ENCODE measurements at regions not wholly inside any gene's neighbourhood (a gene's known extent, or its start where the extent isn't known, plus 50 kb on each side); places are given as distances from the start of the nearest gene placed in this dataset.

GRCh38 chr20:54294094-54294493 is 86.2 kb downstream of the PFDN4 start:
- Histone ChIP-seq H2AFZ (ENCODE audit: low read depth, low read length) (no peak overlapping the region), H3K9me3 (ENCODE audit: low read length) (no peaks in the 10 kb centered on the region), H3K36me3 (ENCODE audit: insufficient read depth, low read length) (no peaks in the 10 kb centered on the region), H3K9ac (ENCODE audit: low read length) (no peak overlapping the region), H3K4me3 (ENCODE audit: low read length) (no peak overlapping the region), H4K20me1 (ENCODE audit: insufficient read depth) (no peaks in the 10 kb centered on the region), H3K79me2 (replicated peaks; ENCODE audit: insufficient read depth, low read length) (no peaks in the 10 kb centered on the region), H3K4me2 (ENCODE audit: low read length) (no peak overlapping the region), H3K9me2 (ENCODE audit: insufficient read depth, low read length) (no peaks in the 10 kb centered on the region), H3K27me3 (ENCODE audit: insufficient read depth, low read depth, low read length) (no peaks in the 10 kb centered on the region), H3K27ac (ENCODE audit: low read length) (no peak overlapping the region), H3F3A (ENCODE audit: insufficient read depth, low read length, poor library complexity, severe bottlenecking) (no peaks in the 10 kb centered on the region)
- TF ChIP-seq MXI1 (conservative IDR thresholded peaks at IDR 0.05; ENCODE audit: poor library complexity, severe bottlenecking) (no peak), SMC3 (conservative IDR thresholded peaks at IDR 0.05; ENCODE audit: poor library complexity) (no peak), EZH2 (IDR thresholded peaks at IDR 0.05; ENCODE audit: borderline replicate concordance, insufficient read depth, low read length, poor library complexity, severe bottlenecking) (no peak), CTCF (IDR thresholded peaks at IDR 0.05; ENCODE audit: poor library complexity, severe bottlenecking) (no peak), TAF1 (IDR thresholded peaks at IDR 0.05; ENCODE audit: low read depth) (no peak), EP300 (conservative IDR thresholded peaks at IDR 0.05; ENCODE audit: poor library complexity, severe bottlenecking) (no peak), REST (IDR thresholded peaks at IDR 0.05; ENCODE audit: borderline replicate concordance) (no peak), RAD21 (conservative IDR thresholded peaks at IDR 0.05) (no peak), POLR2AphosphoS5 (IDR thresholded peaks at IDR 0.05) (no peak)

- Histone ChIP-seq H3K9ac (ENCODE audit: low read length) (no peak overlapping the region), H4K20me1 (ENCODE audit: insufficient read depth) (no peaks in the 10 kb centered on the region), H3K4me2 (ENCODE audit: low read length) (no peak overlapping the region), H3K79me2 (replicated peaks; ENCODE audit: insufficient read depth, low read length) (no peaks in the 10 kb centered on the region), H3K36me3 (ENCODE audit: insufficient read depth, low read length) (no peaks in the 10 kb centered on the region), H3K4me3 (ENCODE audit: low read length) (no peak overlapping the region), H3K27me3 (ENCODE audit: insufficient read depth, low read depth, low read length) (no peaks in the 10 kb centered on the region), H3K9me3 (ENCODE audit: low read length) (no peaks in the 10 kb centered on the region), H3K9me2 (ENCODE audit: insufficient read depth, low read length) (no peaks in the 10 kb centered on the region), H3K27ac (ENCODE audit: low read length) (no peak overlapping the region), H3F3A (ENCODE audit: insufficient read depth, low read length, poor library complexity, severe bottlenecking) (no peaks in the 10 kb centered on the region), H2AFZ (ENCODE audit: low read depth, low read length) (no peak overlapping the region)
- TF ChIP-seq EZH2 (IDR thresholded peaks at IDR 0.05; ENCODE audit: borderline replicate concordance, insufficient read depth, low read length, poor library complexity, severe bottlenecking) (no peak), REST (IDR thresholded peaks at IDR 0.05; ENCODE audit: borderline replicate concordance) (no peak), POLR2AphosphoS5 (IDR thresholded peaks at IDR 0.05) (no peak), TAF1 (IDR thresholded peaks at IDR 0.05; ENCODE audit: low read depth) (no peak), CTCF (IDR thresholded peaks at IDR 0.05; ENCODE audit: poor library complexity, severe bottlenecking) (no peak), RAD21 (conservative IDR thresholded peaks at IDR 0.05) (no peak), MXI1 (conservative IDR thresholded peaks at IDR 0.05; ENCODE audit: poor library complexity, severe bottlenecking) (no peak), SMC3 (conservative IDR thresholded peaks at IDR 0.05; ENCODE audit: poor library complexity) (no peak), EP300 (conservative IDR thresholded peaks at IDR 0.05; ENCODE audit: poor library complexity, severe bottlenecking) (no peak)
Observed at GRCh38 chr20:54295686-54296085, 87.8 kb downstream of the PFDN4 start.
